K562 (cell line): ENCODE measurements at regions not wholly inside any gene's neighbourhood (a gene's known extent, or its start where the extent isn't known, plus 50 kb on each side); places are given as distances from the start of the nearest gene placed in this dataset.

Experiments used
- ATAC-seq: fragments of 200-7000 bp; cut with Tn5 transposase; 3 replicates; pipeline ENCODE4 v1.9.1; 2020; ENCODE audit warnings: moderate library complexity
- BruUV-seq: library from RNA; stranded (reverse); fragments of 400-500 nt; replicated peaks from 2 replicates; lab custom pipeline; 2021; lab: Mats Ljungman, UMichigan
- CTCF ChIA-PET: fragments of 300-600 bp; formaldehyde crosslinking; extraction: SDS; loops from one replicate; lab custom pipeline; 2021; ENCODE audit warnings: low intra/inter-chr PET ratio; lab: Yijun Ruan, JAX
- POLR2A ChIA-PET: fragments of 300-600, 350-650 bp; sonication (Branson Sonifier 250); formaldehyde crosslinking; extraction: SDS; loops from one replicate; lab custom pipeline; 2021; ENCODE audit warnings: antibody characterized with exemption, inconsistent platforms; lab: Yijun Ruan, JAX
- DNase-seq, 4 experiments: peaks; one replicate each; pipeline versions ENCODE4 v3.0.0 to v3.0.0-alpha.2; 2011 to 2018; ENCODE audit warnings: low spot score in 3 of 4, mixed read lengths in 3 of 4; ENCODE audit errors: extremely low read depth in 1 of 4
- FAIRE-seq: peaks from 2 replicates; lab custom pipeline; 2011; peaks lifted over from hg19 to GRCh38; lab: Jason Lieb, UNC
- H2AFZ ChIP-seq: 2 replicates; pipeline ENCODE4 v1.6.0; 2011; ENCODE audit warnings: low read depth, low read length, control low read depth, inconsistent platforms
- H3K27ac ChIP-seq: fragments of 200-600 bp; 3 replicates; pipeline ENCODE4 v1.8.0; 2011; ENCODE audit warnings: low read depth, mild to moderate bottlenecking, control low read depth, inconsistent platforms, low read length, moderate library complexity, mixed read lengths; ENCODE audit errors: extremely low read depth
- H3K27me3 ChIP-seq, 2 experiments: fragments of 300-600 bp in 1 of 2; 2 replicates in 1 of 2; 3 replicates in 1 of 2; pipeline versions ENCODE4 v1.6.0 to v1.8.0; 2011; ENCODE audit warnings: inconsistent platforms in 2 of 2, low read length in 2 of 2, mild to moderate bottlenecking in 1 of 2, mixed read lengths in 1 of 2, moderate library complexity in 1 of 2; ENCODE audit not compliant: control insufficient read depth in 2 of 2, insufficient read depth in 2 of 2
- H3K36me3 ChIP-seq: fragments of 300-600 bp; 3 replicates; pipeline ENCODE4 v1.8.0; 2011; ENCODE audit warnings: mild to moderate bottlenecking, low read length, inconsistent platforms; ENCODE audit not compliant: control insufficient read depth, insufficient read depth
- H3K4me1 ChIP-seq, 2 experiments: fragments of 200-600 bp in 1 of 2; replicated peaks in 1 of 2; 2 replicates in 1 of 2; 3 replicates in 1 of 2; pipeline versions ENCODE4 v1.5.1 to v1.8.0; 2011; ENCODE audit warnings: inconsistent platforms in 2 of 2, low read length in 2 of 2, mild to moderate bottlenecking in 1 of 2, mixed read lengths in 1 of 2, moderate library complexity in 1 of 2; ENCODE audit not compliant: control insufficient read depth in 2 of 2, insufficient read depth in 2 of 2
- H3K4me2 ChIP-seq: 2 replicates; pipeline ENCODE4 v1.6.1; 2011; ENCODE audit warnings: low read length, control low read depth, inconsistent platforms, mixed read lengths; ENCODE audit not compliant: insufficient read depth
- H3K4me3 ChIP-seq: fragments of 200-600 bp; sonication (generic), shearing (Covaris generic); 2 replicates; pipeline ENCODE4 v1.5.1; 2016; ENCODE audit warnings: control low read depth, inconsistent platforms
- H3K79me2 ChIP-seq: fragments of 200-600 bp; 3 replicates; pipeline ENCODE4 v1.8.0; 2011; ENCODE audit warnings: low read length, inconsistent platforms; ENCODE audit not compliant: control insufficient read depth, insufficient read depth
- H3K9ac ChIP-seq, 2 experiments: 2 replicates each; pipeline versions ENCODE4 v1.6.0 to v1.6.1; 2011; ENCODE audit warnings: low read depth in 2 of 2, low read length in 2 of 2, control low read depth in 1 of 2, inconsistent platforms in 1 of 2, mild to moderate bottlenecking in 1 of 2, mixed read lengths in 1 of 2; ENCODE audit not compliant: insufficient read depth in 1 of 2
- H3K9me1 ChIP-seq: one replicate; pipeline ENCODE4 v1.6.0; 2011; ENCODE audit warnings: inconsistent platforms, mild to moderate bottlenecking, low read length, moderate library complexity; ENCODE audit not compliant: control insufficient read depth, insufficient read depth
- H3K9me3 ChIP-seq: replicated peaks from 2 replicates; pipeline ENCODE4 v1.5.1; 2011; ENCODE audit warnings: low read depth, low read length, inconsistent platforms; ENCODE audit not compliant: control insufficient read depth, insufficient read depth
- H4K20me1 ChIP-seq: replicated peaks from 2 replicates; pipeline ENCODE4 v1.6.1; 2011; ENCODE audit warnings: low read length, inconsistent platforms, mixed read lengths; ENCODE audit not compliant: control insufficient read depth, insufficient read depth
- CREM ChIP-seq: IDR thresholded peaks from 2 replicates; pipeline ENCODE4 v1.6.1; 2014; ENCODE audit warnings: antibody characterized with exemption, low read depth
- FOXP1 ChIP-seq: sonication (generic); formaldehyde crosslinking; IDR thresholded peaks from 2 replicates; pipeline ENCODE4 v1.8.0; 2022; ENCODE audit warnings: mild to moderate bottlenecking, missing genetic modification reagents
- HMG20B ChIP-seq: fragments of 250-450 bp; sonication (Bioruptor Pico); IDR thresholded peaks from 2 replicates; pipeline ENCODE4 v1.5.0; 2021; ENCODE audit warnings: mild to moderate bottlenecking
- MED1 ChIP-seq: sonication (generic); formaldehyde crosslinking; IDR thresholded peaks from 2 replicates; pipeline ENCODE4 v1.8.1; 2023; ENCODE audit warnings: missing genetic modification reagents, borderline replicate concordance
- SMC3 ChIP-seq: conservative IDR thresholded peaks from 2 replicates; pipeline ENCODE4 v1.6.1; 2011; ENCODE audit warnings: low read depth, low read length, improper control_type of control experiment; ENCODE audit not compliant: insufficient read depth
- TSHZ1 ChIP-seq: fragments of 250-450 bp; sonication (Bioruptor Pico); IDR thresholded peaks from 2 replicates; pipeline ENCODE4 v1.4.0; 2020; ENCODE audit warnings: mild to moderate bottlenecking, moderate library complexity
- ZNF133 ChIP-seq: fragments of 250-450 bp; sonication (Bioruptor Pico); IDR thresholded peaks from 2 replicates; pipeline ENCODE4 v1.4.0; 2020; ENCODE audit warnings: mild to moderate bottlenecking
- ZNF23 ChIP-seq: fragments of 250-450 bp; sonication (Bioruptor Pico); IDR thresholded peaks from 2 replicates; pipeline ENCODE4 v1.4.0; 2020; ENCODE audit warnings: mild to moderate bottlenecking
- WGBS: fragments of 100-300 bp; shearing (Covaris generic); methylation state at CpG from one replicate; pipeline ENCODE4 v1.1.6; 2016; ENCODE audit warnings: low coverage, mixed read lengths; ENCODE audit not compliant: insufficient coverage; ENCODE audit errors: missing lambda C conversion rate; 5-methylcytosine and 5-hydroxymethylcytosine counted together
- in situ Hi-C: fragments of 300-500 bp; cut with MboI; formaldehyde crosslinking; loops from 4 replicates; pipeline ENCODE4 v1.15.0; 2018; ENCODE audit warnings: inconsistent platforms, mixed read lengths
- intact Hi-C: fragments of 100-400 bp; cut with micrococcal nuclease; formaldehyde crosslinking; loops from 2 replicates; pipeline ENCODE4 v1.14.2; 2022
- TF ChIP-seq, protein P1 (sequence below): fragments of 150-350 bp; IDR thresholded peaks from 2 replicates; pipeline ENCODE4 v1.6.1; 2014; ENCODE audit warnings: low read depth, mild to moderate bottlenecking, low read length, borderline replicate concordance
- TF ChIP-seq, protein P2 (sequence below): fragments of 450-650 bp; formaldehyde crosslinking; IDR thresholded peaks from 2 replicates; pipeline ENCODE4 v1.4.0; 2020; ENCODE audit warnings: mild to moderate bottlenecking, moderate library complexity

GRCh38 chr17:27944546-27945332, 51.6 kb upstream of the LYRM9 start:
- ChIA-PET POLR2A (interaction anchor here (1.0 kb wide), 1 partner anchor 12 kb away, joined by 3 read pairs; no protein-coding TSS in a partner anchor), CTCF (no interaction called here)
- Histone ChIP-seq H3K9ac (no peak overlapping the region), H3K4me3 (no peak overlapping the region), H3K9me3 (no peaks in the 10 kb centered on the region), H3K36me3 (no peaks in the 10 kb centered on the region), H4K20me1 (no peaks in the 10 kb centered on the region), H3K4me1 (peaks cover 0 to 4% of the 10 kb centered on the region in 2 experiments; a peak in 2 of 5 replicates), H3K9me1 (no peaks in the 10 kb centered on the region), H3K27ac (no peak overlapping the region), H3K27me3 (no peaks in the 10 kb centered on the region), H2AFZ (peak overlapping the region; percentile 72), H3K4me2 (no peak overlapping the region), H3K79me2 (no peaks in the 10 kb centered on the region)
- TF ChIP-seq CREM (no peak), SMC3 (no peak), ZNF133 (CRISPR knock-in tag) (no peak), FOXP1 (CRISPR knock-in tag) (no peak), MED1 (CRISPR knock-in tag) (no peak), HMG20B (CRISPR knock-in tag) (no peak), TSHZ1 (CRISPR knock-in tag) (no peak), ZNF23 (CRISPR knock-in tag) (no peak)
- TF ChIP-seq, protein P1, sequence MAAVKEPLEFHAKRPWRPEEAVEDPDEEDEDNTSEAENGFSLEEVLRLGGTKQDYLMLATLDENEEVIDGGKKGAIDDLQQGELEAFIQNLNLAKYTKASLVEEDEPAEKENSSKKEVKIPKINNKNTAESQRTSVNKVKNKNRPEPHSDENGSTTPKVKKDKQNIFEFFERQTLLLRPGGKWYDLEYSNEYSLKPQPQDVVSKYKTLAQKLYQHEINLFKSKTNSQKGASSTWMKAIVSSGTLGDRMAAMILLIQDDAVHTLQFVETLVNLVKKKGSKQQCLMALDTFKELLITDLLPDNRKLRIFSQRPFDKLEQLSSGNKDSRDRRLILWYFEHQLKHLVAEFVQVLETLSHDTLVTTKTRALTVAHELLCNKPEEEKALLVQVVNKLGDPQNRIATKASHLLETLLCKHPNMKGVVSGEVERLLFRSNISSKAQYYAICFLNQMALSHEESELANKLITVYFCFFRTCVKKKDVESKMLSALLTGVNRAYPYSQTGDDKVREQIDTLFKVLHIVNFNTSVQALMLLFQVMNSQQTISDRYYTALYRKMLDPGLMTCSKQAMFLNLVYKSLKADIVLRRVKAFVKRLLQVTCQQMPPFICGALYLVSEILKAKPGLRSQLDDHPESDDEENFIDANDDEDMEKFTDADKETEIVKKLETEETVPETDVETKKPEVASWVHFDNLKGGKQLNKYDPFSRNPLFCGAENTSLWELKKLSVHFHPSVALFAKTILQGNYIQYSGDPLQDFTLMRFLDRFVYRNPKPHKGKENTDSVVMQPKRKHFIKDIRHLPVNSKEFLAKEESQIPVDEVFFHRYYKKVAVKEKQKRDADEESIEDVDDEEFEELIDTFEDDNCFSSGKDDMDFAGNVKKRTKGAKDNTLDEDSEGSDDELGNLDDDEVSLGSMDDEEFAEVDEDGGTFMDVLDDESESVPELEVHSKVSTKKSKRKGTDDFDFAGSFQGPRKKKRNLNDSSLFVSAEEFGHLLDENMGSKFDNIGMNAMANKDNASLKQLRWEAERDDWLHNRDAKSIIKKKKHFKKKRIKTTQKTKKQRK: no peak
- TF ChIP-seq, protein P2, sequence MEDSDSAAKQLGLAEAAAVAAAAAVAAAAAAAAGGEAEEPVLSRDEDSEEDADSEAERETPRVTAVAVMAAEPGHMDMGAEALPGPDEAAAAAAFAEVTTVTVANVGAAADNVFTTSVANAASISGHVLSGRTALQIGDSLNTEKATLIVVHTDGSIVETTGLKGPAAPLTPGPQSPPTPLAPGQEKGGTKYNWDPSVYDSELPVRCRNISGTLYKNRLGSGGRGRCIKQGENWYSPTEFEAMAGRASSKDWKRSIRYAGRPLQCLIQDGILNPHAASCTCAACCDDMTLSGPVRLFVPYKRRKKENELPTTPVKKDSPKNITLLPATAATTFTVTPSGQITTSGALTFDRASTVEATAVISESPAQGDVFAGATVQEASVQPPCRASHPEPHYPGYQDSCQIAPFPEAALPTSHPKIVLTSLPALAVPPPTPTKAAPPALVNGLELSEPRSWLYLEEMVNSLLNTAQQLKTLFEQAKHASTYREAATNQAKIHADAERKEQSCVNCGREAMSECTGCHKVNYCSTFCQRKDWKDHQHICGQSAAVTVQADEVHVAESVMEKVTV: no peak
- BruUV-seq: no TSS peak
- FAIRE-seq: no peak
- DNase-seq: no peak
- intact Hi-C loops (no loop called here), in situ Hi-C loops (no loop called here)
- WGBS: 41% methylated on average over 8 of the region's 8 CpGs
- no peak; the same call in 2 of the 3 replicates for ATAC-seq
